SK-N-MC (cell line): ENCODE measurements at regions not wholly inside any gene's neighbourhood (a gene's known extent, or its start where the extent isn't known, plus 50 kb on each side); places are given as distances from the start of the nearest gene placed in this dataset.

Source experiments
- DNase-seq: peaks from one replicate; pipeline ENCODE4 v3.0.0-alpha.2; 2011; ENCODE audit warnings: low read depth, low spot score
- H3K27ac ChIP-seq: fragments of 200-600 bp; sonication (generic); 2 replicates; pipeline ENCODE4 v1.5.1; 2016; ENCODE audit warnings: mixed run types
- H3K36me3 ChIP-seq: fragments of 200-600 bp; sonication (generic); 2 replicates; pipeline ENCODE4 v1.6.1; 2017; ENCODE audit warnings: antibody characterized with exemption, low read length, mixed read lengths; ENCODE audit not compliant: insufficient read depth
- H3K4me3 ChIP-seq: fragments of 200-600 bp; sonication (generic); 2 replicates; pipeline ENCODE4 v1.5.1; 2016
- H3K9ac ChIP-seq: fragments of 200-600 bp; sonication (generic); 2 replicates; pipeline ENCODE4 v1.8.0; 2017; ENCODE audit warnings: mixed run types, mixed read lengths; ENCODE audit not compliant: insufficient read length
- H3K9me3 ChIP-seq: fragments of 200-600 bp; sonication (generic); 2 replicates; pipeline ENCODE4 v1.6.1; 2017; ENCODE audit warnings: low read depth, mild to moderate bottlenecking, antibody characterized with exemption, low read length, moderate library complexity, mixed read lengths
- EZH2 ChIP-seq: fragments of 200-600 bp; sonication (generic); IDR thresholded peaks from one replicate; pipeline ENCODE4 v1.6.1; 2017; ENCODE audit warnings: antibody characterized with exemption
- FOXP2 ChIP-seq: optimal IDR thresholded peaks from 2 replicates; pipeline ENCODE3; 2011; ENCODE audit warnings: mild to moderate bottlenecking, moderate library complexity; ENCODE audit not compliant: insufficient read depth; ENCODE audit errors: extremely low read length, control extremely low read depth
- POLR2AphosphoS5 ChIP-seq: IDR thresholded peaks from 2 replicates; pipeline ENCODE4 v1.6.1; 2012; ENCODE audit warnings: mild to moderate bottlenecking, low read depth, low read length, borderline replicate concordance

DNA sequence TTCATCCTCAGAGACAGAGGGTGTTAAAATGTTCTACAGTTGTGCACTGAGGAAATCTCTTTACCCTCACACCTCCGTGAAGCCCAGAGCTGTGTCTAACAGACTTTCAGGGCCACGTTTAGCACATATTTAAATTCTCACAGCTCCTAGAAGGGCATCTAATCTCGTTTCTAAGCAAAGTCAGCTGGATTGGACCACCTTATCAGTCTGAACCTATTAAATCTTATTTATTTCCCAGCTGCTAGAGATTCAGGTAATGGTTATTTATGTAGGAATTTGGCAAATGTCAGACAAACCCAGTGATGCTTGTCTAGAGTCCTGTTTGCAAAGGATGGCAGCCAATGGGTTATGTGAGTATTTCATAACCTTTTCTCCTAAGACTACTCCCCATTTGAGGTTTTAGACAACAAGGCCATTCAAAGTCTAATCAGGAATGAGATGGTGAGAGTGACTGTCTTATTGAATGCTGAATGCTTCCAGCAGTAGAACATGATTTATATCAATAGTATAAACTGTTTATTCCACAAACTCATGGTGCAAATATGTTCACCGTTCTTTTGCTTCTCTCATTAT lies 54.8 kb upstream of the EXOC4 start:
- Histone ChIP-seq H3K27ac (no peak overlapping the region), H3K4me3 (no peak overlapping the region), H3K36me3 (no peaks in the 10 kb centered on the region), H3K9me3 (no peaks in the 10 kb centered on the region), H3K9ac (no peak overlapping the region)
- no peak for DNase-seq
- TF ChIP-seq EZH2 (no peak), FOXP2 (no peak), POLR2AphosphoS5 (no peak)

DNA sequence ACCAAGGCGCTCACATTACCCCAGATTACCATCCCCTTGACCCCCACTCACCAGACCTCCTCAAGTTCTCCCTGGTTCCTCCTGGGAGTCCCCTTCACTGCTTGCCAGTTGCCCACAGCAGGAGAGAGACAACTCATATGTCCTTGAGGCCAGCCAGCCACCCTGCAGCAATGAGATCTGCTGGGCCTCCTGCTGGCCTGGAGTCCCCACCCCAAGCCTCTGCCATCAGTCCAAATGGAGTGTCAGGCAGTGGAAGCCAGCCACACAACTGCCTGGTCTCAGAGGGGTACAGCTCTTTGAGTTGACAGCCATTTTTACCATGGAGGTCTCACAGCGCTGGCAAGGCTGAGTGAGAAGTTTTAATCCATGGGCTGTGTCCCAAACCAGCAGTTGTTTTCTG lies 53.0 kb upstream of the EXOC4 start:
- Histone ChIP-seq H3K27ac (no peak overlapping the region), H3K9ac (no peak overlapping the region)
- TF ChIP-seq FOXP2 (no peak), EZH2 (no peak), POLR2AphosphoS5 (no peak)

DNA sequence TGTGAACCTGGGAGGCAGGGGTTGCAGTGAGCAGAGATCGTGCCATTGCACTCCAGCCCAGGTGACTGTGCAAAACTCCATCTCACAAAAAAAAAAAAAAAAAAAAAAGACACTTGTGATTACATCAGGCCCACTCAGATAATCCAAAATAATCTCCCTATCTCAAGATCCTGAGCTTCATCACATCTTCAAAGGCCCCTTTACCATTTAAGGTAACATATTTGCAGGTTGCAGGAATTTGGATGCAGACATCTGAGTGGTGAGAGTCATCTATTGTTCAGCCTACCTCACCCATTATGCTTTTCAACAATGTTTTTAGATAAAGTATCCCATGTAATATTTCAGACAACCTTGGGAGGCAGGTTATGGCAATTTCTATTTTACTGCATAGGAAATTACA lies 51.4 kb upstream of the EXOC4 start:
- no peak for TF ChIP-seq FOXP2
- TF ChIP-seq POLR2AphosphoS5, result no peak
- TF ChIP-seq EZH2, result no peak
- no peaks in the 10 kb centered on the region for H3K36me3 ChIP-seq
- no peak overlapping the region for H3K27ac ChIP-seq
- H3K9ac ChIP-seq, result no peak overlapping the region
- H3K9me3 ChIP-seq, result no peaks in the 10 kb centered on the region
- H3K4me3 ChIP-seq, result no peak overlapping the region
- no peak for DNase-seq

More for the DNA sequence above, 53.0 kb upstream of the EXOC4 start:
- H3K4me3 ChIP-seq, result no peak overlapping the region
- no peak for DNase-seq
- H3K36me3 ChIP-seq, result no peaks in the 10 kb centered on the region
- no peaks in the 10 kb centered on the region for H3K9me3 ChIP-seq

DNA sequence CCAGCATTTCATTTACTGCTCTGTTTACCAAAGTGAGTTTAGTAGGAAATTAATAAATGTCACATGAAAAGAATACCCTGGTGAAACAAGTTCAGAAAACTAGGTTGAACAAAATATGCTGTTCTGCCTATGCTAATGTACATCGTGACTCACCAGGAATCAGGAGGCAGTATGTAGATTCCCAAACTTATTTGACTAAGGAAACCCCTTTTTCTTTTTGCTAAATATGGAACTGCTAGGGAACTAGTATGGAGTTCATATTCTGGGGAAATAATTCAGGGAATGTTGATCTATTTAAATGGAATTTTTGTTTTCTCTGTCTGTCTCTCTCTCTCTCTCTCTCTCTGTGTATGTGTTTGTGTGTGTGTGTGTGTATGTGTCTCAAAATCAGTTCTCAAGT lies 49.9 kb upstream of the EXOC4 start:
- no peak overlapping the region for H3K27ac ChIP-seq
- H3K4me3 ChIP-seq, result no peak overlapping the region
- TF ChIP-seq FOXP2 (no peak), POLR2AphosphoS5 (no peak), EZH2 (no peak)
- no peak for DNase-seq
- no peaks in the 10 kb centered on the region for H3K9me3 ChIP-seq
- H3K9ac ChIP-seq, result no peak overlapping the region
- H3K36me3 ChIP-seq, result no peaks in the 10 kb centered on the region
